ENCODE measurements at regions not wholly inside any gene's neighbourhood (a gene's known extent, or its start where the extent isn't known, plus 50 kb on each side); places are given as distances from the start of the nearest gene placed in this dataset.
"Not testable (repeated sequence)": the region's sequence is repeated elsewhere in the genome, so short reads cannot be mapped to it uniquely, and the experiment has no call there.

DNA sequence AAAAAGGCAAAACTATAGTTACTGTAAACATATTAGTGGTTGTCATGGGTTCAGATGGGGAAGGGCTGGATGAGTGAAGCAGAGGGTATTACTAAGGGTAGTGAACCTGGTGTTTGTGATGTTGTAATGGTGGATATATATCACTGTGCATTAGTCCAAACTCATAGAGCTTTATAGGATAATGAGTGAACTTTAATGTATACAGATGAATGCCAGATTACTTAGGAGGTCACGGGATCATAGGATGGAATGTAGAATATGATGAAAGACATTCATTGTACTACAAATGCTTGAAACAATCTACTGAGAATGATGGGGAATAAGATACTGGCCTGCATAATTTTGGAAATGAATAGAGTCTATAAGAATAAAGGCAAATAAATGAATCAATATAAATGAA is 226.7 kb upstream of the ZNF804A start:
- DNase-seq: no peak

GRCh38 chr2:184372484-184372883 is 225.8 kb upstream of the ZNF804A start:
- DNase-seq: no peak

- DNase-seq: no peak
Measured at GRCh38 chr2:184394642-184395041, 203.7 kb upstream of the ZNF804A start.

DNA sequence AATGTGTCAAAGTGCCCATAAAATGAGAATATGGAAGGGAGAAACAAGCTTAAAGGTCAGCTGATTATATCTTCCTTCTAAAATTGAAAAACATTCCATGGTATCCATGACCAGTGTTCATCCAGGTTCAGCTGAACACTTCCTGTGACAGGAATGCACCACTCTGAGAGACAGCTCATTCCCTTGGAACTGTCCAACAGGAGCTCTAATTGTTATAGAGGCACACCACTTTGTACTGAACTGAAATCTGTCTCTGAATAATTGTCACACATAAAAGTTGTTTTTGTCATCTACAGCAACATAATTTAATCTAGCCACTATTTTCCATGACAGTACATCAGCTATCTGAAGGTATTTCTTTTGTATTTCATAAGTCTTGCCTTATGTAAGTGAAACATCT is 195.9 kb upstream of the ZNF804A start:
- no peak for DNase-seq

DNA sequence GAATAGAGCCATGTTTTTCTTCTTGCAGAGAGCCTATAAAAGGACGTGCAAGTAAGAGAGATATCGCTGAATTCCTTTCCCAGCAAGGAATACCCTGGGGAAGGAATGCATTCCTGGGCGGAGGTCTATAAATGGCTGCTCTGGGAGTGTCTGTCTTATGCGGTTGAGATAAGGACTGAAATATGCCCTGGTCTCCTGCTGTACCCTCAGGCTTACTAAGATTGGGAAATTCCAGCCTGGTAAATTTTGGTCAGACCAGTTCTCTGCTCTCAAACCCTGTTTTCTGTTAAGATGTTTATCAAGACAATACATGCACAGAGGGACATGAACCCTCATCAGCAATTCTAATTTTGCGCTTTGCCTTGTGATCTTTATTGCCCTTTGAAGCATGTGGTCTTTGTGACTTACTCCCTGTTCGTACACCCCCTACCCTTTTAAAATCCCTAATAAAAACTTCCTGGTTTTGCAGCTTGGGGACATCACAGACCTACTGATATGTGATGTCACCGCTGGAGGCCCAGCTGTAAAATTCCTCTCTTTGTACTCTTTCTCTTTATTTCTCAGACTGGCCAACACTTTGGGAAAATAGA is 191.2 kb upstream of the ZNF804A start:
- DNase-seq: not testable (repeated sequence)

DNA sequence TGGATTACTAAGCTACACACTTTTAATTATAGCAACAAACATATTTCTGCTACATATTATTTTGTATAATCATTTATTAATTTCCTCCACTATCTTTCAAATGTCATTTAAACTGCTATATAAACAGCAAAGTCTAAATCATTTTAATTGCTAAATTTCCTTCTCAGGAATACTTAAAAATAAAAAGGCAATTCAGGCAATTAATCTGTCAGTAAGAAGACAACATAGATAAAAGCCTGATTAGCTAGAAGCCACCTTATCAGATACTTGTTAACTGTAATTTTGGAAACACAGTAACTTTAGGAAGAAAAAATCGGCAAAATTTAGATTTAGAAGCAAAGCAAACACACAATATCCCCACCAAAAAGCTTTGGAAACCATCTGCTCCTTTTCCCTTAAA is 188.2 kb upstream of the ZNF804A start:
- DNase-seq: no peak

GRCh38 chr2:184413221-184413620 is 185.1 kb upstream of the ZNF804A start:
- DNase-seq: no peak

- no peak for DNase-seq
Measured at GRCh38 chr2:184413671-184414229, 184.6 kb upstream of the ZNF804A start.

DNA sequence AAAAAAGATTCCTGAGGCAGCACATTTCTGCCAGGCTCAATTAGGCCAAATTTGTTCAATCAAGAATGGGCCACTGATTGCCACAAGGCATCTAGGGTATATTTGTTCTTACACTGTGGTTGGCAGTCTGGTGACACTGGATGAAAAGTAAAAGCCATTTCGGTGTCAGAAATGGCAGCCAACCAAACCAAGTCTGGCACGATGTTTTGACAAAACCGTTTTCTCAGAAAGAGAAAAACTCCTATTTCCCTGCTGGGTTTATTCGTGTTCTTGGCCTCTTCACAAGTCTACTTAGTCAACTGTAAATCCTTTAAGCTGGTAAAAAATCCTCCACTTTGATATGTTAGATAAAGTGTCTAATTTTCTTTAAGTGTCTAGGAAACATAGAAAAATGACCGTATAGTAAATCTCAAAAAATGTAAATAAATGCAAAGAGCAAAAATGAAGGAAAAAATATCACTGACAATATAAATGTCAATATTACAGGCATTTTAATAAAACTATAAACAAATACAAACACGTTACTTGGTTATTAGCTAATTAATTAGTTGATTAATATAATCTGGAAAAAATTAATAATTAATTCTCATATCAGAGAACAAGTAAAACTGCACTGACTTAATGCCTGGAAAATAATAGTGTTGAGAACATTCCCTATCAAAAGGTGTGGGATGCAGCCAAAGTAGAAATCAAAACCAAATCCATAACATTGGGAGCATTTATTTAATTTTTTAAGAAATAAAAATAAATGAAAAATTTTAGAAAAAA is 182.0 kb upstream of the ZNF804A start:
- DNase-seq: no peak

DNA sequence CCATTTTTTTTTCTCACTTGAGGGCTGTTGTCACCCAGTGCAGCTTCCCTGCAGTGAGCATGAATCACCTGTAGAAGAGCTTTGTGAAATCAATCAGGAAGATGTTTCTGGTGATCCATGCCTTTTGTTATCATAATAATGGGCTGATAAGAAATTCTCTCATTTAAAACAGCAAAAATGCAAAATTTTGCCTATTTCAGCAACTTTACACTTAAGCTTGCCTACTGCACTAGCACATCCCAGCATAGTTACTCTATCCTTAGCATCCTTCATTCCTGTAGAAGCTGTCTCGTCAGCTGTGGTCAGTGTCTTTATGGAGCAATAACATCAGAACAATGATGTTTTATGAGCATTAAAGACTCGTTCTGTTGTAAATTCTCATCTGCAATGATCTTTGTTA is 178.6 kb upstream of the ZNF804A start:
- DNase-seq: no peak

- DNase-seq: not testable (repeated sequence)
Measured at GRCh38 chr2:184421456-184421855, 176.9 kb upstream of the ZNF804A start.

- DNase-seq: no peak
Measured at GRCh38 chr2:184425083-184425482, 173.2 kb upstream of the ZNF804A start.

DNA sequence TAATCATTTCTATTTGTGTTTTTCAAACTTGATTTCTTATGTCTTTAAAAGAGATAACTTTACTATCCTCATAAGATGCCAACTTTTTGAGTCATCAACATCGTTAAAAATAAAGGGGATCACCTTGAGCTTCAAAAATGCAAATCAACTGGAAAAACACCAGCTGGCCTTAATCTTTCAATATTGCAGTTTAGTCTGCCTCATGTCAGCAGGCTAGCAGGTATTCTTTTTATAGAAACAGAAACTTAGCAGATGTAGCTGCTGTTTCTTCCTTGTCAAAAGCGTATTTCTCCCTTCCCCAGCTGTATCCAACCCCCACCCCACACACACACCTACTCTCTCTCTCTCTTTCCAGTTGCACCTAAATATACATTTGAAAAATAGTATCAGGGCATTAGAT is 154.1 kb upstream of the ZNF804A start:
- no peak for DNase-seq

- DNase-seq: no peak
Measured at GRCh38 chr2:184444623-184445223, 153.6 kb upstream of the ZNF804A start.

DNA sequence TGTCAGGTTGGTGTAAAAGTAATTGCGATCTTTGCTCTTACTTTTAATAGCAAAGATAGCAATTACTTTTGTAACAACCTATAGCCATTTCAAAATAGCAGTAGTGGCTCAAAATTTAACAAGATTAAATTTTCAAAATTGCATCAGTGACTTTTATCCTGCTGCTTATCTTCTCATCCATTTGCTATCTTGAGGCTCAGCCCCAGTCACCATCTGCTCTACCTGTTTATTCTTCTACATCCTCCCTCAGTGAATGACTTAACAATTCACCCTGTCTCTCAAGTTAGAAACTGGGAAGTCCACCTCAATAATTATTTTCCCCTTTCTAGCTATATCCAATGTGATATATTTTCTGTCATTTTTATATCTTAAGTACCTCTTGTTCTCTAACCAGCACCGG is 148.6 kb upstream of the ZNF804A start:
- no peak for DNase-seq

DNA sequence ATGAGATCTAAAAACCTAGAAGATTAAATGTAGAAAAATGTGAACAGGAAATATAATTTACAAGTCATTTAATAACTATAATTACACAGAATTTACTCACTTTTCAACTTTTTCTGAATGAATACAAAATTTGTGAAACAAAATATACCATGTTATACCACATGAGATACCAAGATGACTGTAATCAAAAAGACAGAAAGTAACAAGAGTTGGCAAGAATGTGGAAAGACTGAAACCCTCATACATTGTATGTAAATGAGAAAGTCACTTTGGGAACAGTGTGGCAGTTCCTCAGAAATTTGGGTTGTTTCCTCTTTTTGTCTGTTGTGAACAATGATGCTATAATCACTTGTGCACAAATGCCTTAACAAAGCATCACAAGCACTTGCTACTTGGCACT is 145.4 kb upstream of the ZNF804A start:
- no peak for DNase-seq

- DNase-seq: no peak
Measured at GRCh38 chr2:184455624-184456023, 142.7 kb upstream of the ZNF804A start.

DNA sequence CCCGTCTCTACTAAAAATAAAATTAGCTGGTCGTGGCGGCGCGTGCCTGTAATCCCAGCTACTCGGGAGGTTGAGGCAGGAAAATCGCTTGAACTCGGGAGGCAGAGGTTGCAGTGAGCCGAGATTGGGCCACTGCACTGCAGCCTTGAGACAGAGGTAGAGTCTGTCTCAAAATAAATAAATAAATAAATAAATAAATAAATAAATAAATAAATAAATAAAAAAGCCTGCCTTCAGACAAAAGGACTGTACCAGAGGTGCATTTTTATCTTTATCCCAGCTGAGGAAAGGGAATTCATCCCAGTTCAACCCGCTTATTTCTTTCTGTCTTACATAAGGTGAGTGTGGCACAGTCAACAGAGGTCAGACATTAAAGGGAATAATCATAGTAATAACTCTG is 141.6 kb upstream of the ZNF804A start:
- DNase-seq: not testable (repeated sequence)

GRCh38 chr2:184463102-184463865 is 135.0 kb upstream of the ZNF804A start:
- no peak for DNase-seq

DNA sequence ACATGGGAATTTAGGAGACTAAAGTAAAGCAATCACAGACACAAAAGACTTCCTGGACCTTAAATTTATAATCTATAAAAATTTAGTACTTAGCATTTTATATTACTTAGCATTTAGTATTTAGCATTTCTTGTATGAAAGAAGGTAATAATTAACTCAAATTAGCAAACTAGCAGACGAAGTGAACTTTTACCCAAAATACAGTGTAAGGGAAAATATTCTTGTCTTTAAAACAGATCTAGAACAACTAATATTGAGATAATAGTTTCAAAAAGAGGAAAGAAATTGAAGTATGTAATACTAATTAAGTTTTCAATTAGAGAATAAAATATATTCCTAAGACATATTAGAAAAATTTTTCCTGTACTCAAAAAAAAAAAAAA is 134.5 kb upstream of the ZNF804A start:
- DNase-seq: no peak

GRCh38 chr2:184468826-184469225 is 129.5 kb upstream of the ZNF804A start:
- DNase-seq: no peak

GRCh38 chr2:184472481-184472880 is 125.8 kb upstream of the ZNF804A start:
- no peak for DNase-seq

- no peak for DNase-seq
Measured at GRCh38 chr2:184481865-184482264, 116.5 kb upstream of the ZNF804A start.

Measured in NCI-H2081 treated with DMSO at 0.1 percent for 48 hours (cell line).